GM12864 (cell line): ENCODE measurements at regions not wholly inside any gene's neighbourhood (a gene's known extent, or its start where the extent isn't known, plus 50 kb on each side); places are given as distances from the start of the nearest gene placed in this dataset.

Experiments
- DNase-seq: peaks from one replicate; pipeline ENCODE4 v3.0.0-alpha.2; 2011; ENCODE audit warnings: low read depth
- H3K4me3 ChIP-seq: 2 replicates; pipeline ENCODE4 v1.5.1; 2011; ENCODE audit warnings: mild to moderate bottlenecking, low read depth, low read length, control low read depth
- CTCF ChIP-seq: IDR thresholded peaks from 2 replicates; pipeline ENCODE4 v1.5.1; 2011; ENCODE audit warnings: low read depth, mild to moderate bottlenecking, moderate library complexity, low read length, control low read depth, inconsistent platforms; ENCODE audit errors: missing control alignments

- TF ChIP-seq CTCF = no peak
- H3K4me3 ChIP-seq = no peak overlapping the region
- DNase-seq = no peak
Observed at GRCh38 chr18:64966667-64967066, 784.1 kb upstream of the CDH7 start.

- no peak overlapping the region for H3K4me3 ChIP-seq
- DNase-seq = no peak
- no peak for TF ChIP-seq CTCF
Observed at GRCh38 chr18:64956465-64956864, 794.3 kb upstream of the CDH7 start.

GRCh38 chr18:64949885-64950284 lies 800.9 kb upstream of the CDH7 start:
- DNase-seq = no peak
- TF ChIP-seq CTCF = no peak
- H3K4me3 ChIP-seq = no peak overlapping the region

- no peak for DNase-seq
- no peak overlapping the region for H3K4me3 ChIP-seq
- no peak for TF ChIP-seq CTCF
Observed at GRCh38 chr18:64936671-64937070, 787.8 kb upstream of the LINC00305 start.

GRCh38 chr18:64929036-64929435 lies 780.1 kb upstream of the LINC00305 start:
- no peak overlapping the region for H3K4me3 ChIP-seq
- no peak for TF ChIP-seq CTCF
- DNase-seq = no peak

GRCh38 chr18:64919971-64920570 lies 771.2 kb upstream of the LINC00305 start:
- no peak for TF ChIP-seq CTCF
- no peak overlapping the region for H3K4me3 ChIP-seq
- DNase-seq = no peak

GRCh38 chr18:64918851-64919250 lies 770.0 kb upstream of the LINC00305 start:
- TF ChIP-seq CTCF = no peak
- no peak for DNase-seq

More at GRCh38 chr18:64918851-64919250, 770.0 kb upstream of the LINC00305 start:
- no peak overlapping the region for H3K4me3 ChIP-seq
